ENCODE measurements at regions not wholly inside any gene's neighbourhood (a gene's known extent, or its start where the extent isn't known, plus 50 kb on each side); places are given as distances from the start of the nearest gene placed in this dataset.

GRCh38 chr13:105906746-105907145, 628.7 kb downstream of the EFNB2 start:
- no peak overlapping the region for H3K4me3 ChIP-seq (replicated peaks in 1 of 2; ENCODE audit: low read depth in 2 of 2, low read length in 2 of 2)
- no peak for DNase-seq (ENCODE audit: low read depth in 2 of 2)
- TF ChIP-seq CTCF (IDR thresholded peaks at IDR 0.05; ENCODE audit: low read depth, low read length) = no peak

GRCh38 chr13:105904034-105904742, 631.3 kb downstream of the EFNB2 start:
- DNase-seq (ENCODE audit: low read depth in 2 of 2) = no peak
- TF ChIP-seq CTCF (IDR thresholded peaks at IDR 0.05; ENCODE audit: low read depth, low read length) = no peak
- no peak overlapping the region for H3K4me3 ChIP-seq (replicated peaks in 1 of 2; ENCODE audit: low read depth in 2 of 2, low read length in 2 of 2)

GRCh38 chr13:105902396-105902795, 633.1 kb downstream of the EFNB2 start:
- H3K4me3 ChIP-seq (replicated peaks in 1 of 2; ENCODE audit: low read depth in 2 of 2, low read length in 2 of 2) = no peak overlapping the region
- no peak for TF ChIP-seq CTCF (IDR thresholded peaks at IDR 0.05; ENCODE audit: low read depth, low read length)
- no peak for DNase-seq (ENCODE audit: low read depth in 2 of 2)

- no peak for TF ChIP-seq CTCF (IDR thresholded peaks at IDR 0.05; ENCODE audit: low read depth, low read length)
- DNase-seq (ENCODE audit: low read depth in 2 of 2) = no peak
- no peak overlapping the region for H3K4me3 ChIP-seq (replicated peaks in 1 of 2; ENCODE audit: low read depth in 2 of 2, low read length in 2 of 2)
Measured at GRCh38 chr13:105897575-105897974, 637.9 kb downstream of the EFNB2 start.

- H3K4me3 ChIP-seq (replicated peaks in 1 of 2; ENCODE audit: low read depth in 2 of 2, low read length in 2 of 2) = no peak overlapping the region
- no peak for TF ChIP-seq CTCF (IDR thresholded peaks at IDR 0.05; ENCODE audit: low read depth, low read length)
- no peak for DNase-seq (ENCODE audit: low read depth in 2 of 2)
Measured at GRCh38 chr13:105894697-105895096, 640.8 kb downstream of the EFNB2 start.

GRCh38 chr13:105890509-105890908, 645.0 kb downstream of the EFNB2 start:
- no peak for TF ChIP-seq CTCF (IDR thresholded peaks at IDR 0.05; ENCODE audit: low read depth, low read length)
- DNase-seq (ENCODE audit: low read depth in 2 of 2) = no peak
- no peak overlapping the region for H3K4me3 ChIP-seq (replicated peaks in 1 of 2; ENCODE audit: low read depth in 2 of 2, low read length in 2 of 2)
